GM23248 (cell line): ENCODE measurements at regions not wholly inside any gene's neighbourhood (a gene's known extent, or its start where the extent isn't known, plus 50 kb on each side); places are given as distances from the start of the nearest gene placed in this dataset.

Experiments used
- EZH2 ChIP-seq: fragments of 200-600 bp; sonication (generic); IDR thresholded peaks from 2 replicates; pipeline ENCODE4 v1.6.1; 2018; ENCODE audit warnings: antibody characterized with exemption, mild to moderate bottlenecking; ENCODE audit not compliant: insufficient read depth, poor library complexity, severe bottlenecking
- EZH2phosphoT487 ChIP-seq: fragments of 200-600 bp; sonication (generic); IDR thresholded peaks from 2 replicates; pipeline ENCODE4 v1.6.1; 2018; ENCODE audit warnings: antibody characterized with exemption, moderate library complexity, mild to moderate bottlenecking, low read depth; ENCODE audit not compliant: insufficient read depth

GRCh38 chr9:119873877-119874276 lies 504.6 kb upstream of the BRINP1 start:
- TF ChIP-seq EZH2phosphoT487 (no peak), EZH2 (no peak)
